ENCODE measurements at regions not wholly inside any gene's neighbourhood (a gene's known extent, or its start where the extent isn't known, plus 50 kb on each side); places are given as distances from the start of the nearest gene placed in this dataset.
A peak's percentile ranks its signal among the peaks of the same experiment; 100 is the strongest.

DNA sequence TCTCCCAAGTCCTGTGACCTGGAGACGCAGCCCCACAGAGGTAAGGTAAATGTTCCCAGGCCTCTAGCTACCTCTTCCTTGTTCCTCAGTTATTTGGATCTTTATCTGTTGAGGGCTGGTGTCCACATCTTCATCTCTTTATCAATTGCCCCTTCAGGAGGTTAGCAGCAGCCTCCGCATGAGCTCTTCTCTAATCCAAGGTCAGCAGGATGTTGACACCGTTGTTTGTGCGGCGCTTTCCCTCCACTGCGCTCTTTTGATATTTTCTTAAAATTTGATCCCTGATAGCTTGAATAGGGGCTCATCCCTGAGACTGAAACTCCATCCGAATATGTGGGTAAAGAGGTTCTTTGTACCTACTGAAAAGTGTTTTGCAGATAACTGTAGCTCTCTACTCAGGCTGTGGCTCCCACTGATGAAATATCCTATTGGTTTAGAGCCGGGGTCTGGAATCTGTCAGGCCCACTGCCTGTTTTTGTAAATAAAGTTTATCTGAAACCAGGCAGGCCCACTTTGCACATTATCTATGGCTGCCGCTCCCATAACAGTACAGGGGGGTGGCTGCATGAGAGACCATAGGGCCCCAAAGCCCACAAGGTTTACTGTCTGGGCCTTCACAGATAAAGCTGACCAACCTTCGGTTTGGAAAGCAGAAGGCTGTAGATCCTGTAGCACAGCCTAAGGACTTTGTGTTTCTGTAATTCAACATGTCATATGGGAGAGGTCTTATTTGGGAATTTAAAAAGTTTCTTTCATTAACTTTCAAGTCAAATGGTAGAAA, 362.6 kb downstream of the QKI start:
- Histone ChIP-seq H3K9me3 (replicated peaks; ENCODE audit: control insufficient read depth, insufficient read depth, low read depth, low read length) (no peaks in the 10 kb centered on the region), H3K27me3 (ENCODE audit: control insufficient read depth in 2 of 2, insufficient read depth in 2 of 2, low read length in 2 of 2) (no peaks in the 10 kb centered on the region), H3K27ac (ENCODE audit: extremely low read depth, low read depth, low read length) (peak overlapping the region; percentile 82), H3K4me3 (peak overlapping the region; percentile 8; the same call in 1 of the 2 replicates), H3K9ac (ENCODE audit: insufficient read depth in 1 of 2, low read depth in 2 of 2, low read length in 2 of 2) (peak overlapping the region in 1 of 2 experiments; percentile 67; a peak in 2 of 4 replicates), H3K4me1 (replicated peaks in 1 of 2; ENCODE audit: control insufficient read depth in 2 of 2, insufficient read depth in 2 of 2, low read length in 2 of 2) (peaks cover 17 to 33% of the 10 kb centered on the region in 2 experiments; a peak in 4 of 5 replicates), H3K4me2 (ENCODE audit: insufficient read depth, low read length) (peak overlapping the region; percentile 74), H3K79me2 (ENCODE audit: control insufficient read depth, insufficient read depth, low read length) (no peaks in the 10 kb centered on the region), H3K9me1 (ENCODE audit: control insufficient read depth, insufficient read depth, low read length) (no peaks in the 10 kb centered on the region), H3K36me3 (ENCODE audit: control insufficient read depth, insufficient read depth, low read length) (no peaks in the 10 kb centered on the region), H2AFZ (ENCODE audit: low read depth, low read length) (peak overlapping the region; percentile 81), H4K20me1 (replicated peaks; ENCODE audit: control insufficient read depth, insufficient read depth, low read length) (no peaks in the 10 kb centered on the region)
- no TSS peak for BruUV-seq (replicated peaks)
- ChIA-PET CTCF (ENCODE audit: low intra/inter-chr PET ratio) (no interaction called here), POLR2A (interaction anchor here (0.6 to 2.1 kb wide), 21 partner anchors 9 to 593 kb away, joined by 3 to 7 read pairs (median 3); no protein-coding TSS in a partner anchor)
- peak; percentile 98 for ATAC-seq
- FAIRE-seq, result peak; percentile 98
- in situ Hi-C loops (cut with MboI) (no loop called here), intact Hi-C loops (cut with micrococcal nuclease) (loop anchor here (1.0 to 5.0 kb wide), 3 partner anchors 84 to 360 kb away; no protein-coding TSS in a partner anchor)
- WGBS (ENCODE audit: insufficient coverage, low coverage, missing lambda C conversion rate), result 0% methylated on average over 10 of the region's 10 CpGs
- DNase-seq (ENCODE audit: extremely low read depth in 1 of 4, low spot score in 3 of 4), result peak; percentile 77 to 98 (median 88)
- TF ChIP-seq ZNF699 (CRISPR knock-in tag; IDR thresholded peaks at IDR 0.05; ENCODE audit: insufficient replicate concordance) (no peak), HDAC1 (IDR thresholded peaks at IDR 0.05) (peak; percentile 72 to 93; a peak in 3 of 4 replicates), ZNF57 (CRISPR knock-in tag; IDR thresholded peaks at IDR 0.05) (no peak), ZNF3 (CRISPR knock-in tag; IDR thresholded peaks at IDR 0.05) (no peak), ZNF12 (CRISPR knock-in tag; IDR thresholded peaks at IDR 0.05) (no peak), SAP30 (IDR thresholded peaks at IDR 0.05; ENCODE audit: borderline replicate concordance, insufficient read depth, low read depth, low read length, poor library complexity, severe bottlenecking) (no peak), PURB (CRISPR knock-in tag; IDR thresholded peaks at IDR 0.05; ENCODE audit: low read depth) (no peak), NCOA2 (IDR thresholded peaks at IDR 0.05; ENCODE audit: partially characterized antibody in 2 of 2) (peak; percentile 89 to 94), TAF1 (IDR thresholded peaks at IDR 0.05; ENCODE audit: control insufficient read depth, extremely low read depth, insufficient read depth, low read length, severe bottlenecking) (peak; percentile 83), HIVEP1 (CRISPR knock-in tag; IDR thresholded peaks at IDR 0.05) (no peak), MTF1 (CRISPR knock-in tag; IDR thresholded peaks at IDR 0.05; ENCODE audit: borderline replicate concordance) (no peak), NCOR1 (IDR thresholded peaks at IDR 0.05) (peak; percentile 100), STAT5B (CRISPR knock-in tag; IDR thresholded peaks at IDR 0.05) (no peak), SIRT6 (IDR thresholded peaks at IDR 0.05; ENCODE audit: low read depth, low read length) (no peak), PTTG1 (tag; IDR thresholded peaks at IDR 0.05; ENCODE audit: low read depth) (no peak), JUNB (CRISPR knock-in tag; conservative IDR thresholded peaks at IDR 0.05) (no peak)
- TF ChIP-seq, protein P1, sequence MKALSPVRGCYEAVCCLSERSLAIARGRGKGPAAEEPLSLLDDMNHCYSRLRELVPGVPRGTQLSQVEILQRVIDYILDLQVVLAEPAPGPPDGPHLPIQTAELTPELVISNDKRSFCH (CRISPR knock-in tag; IDR thresholded peaks at IDR 0.05), result no peak
- TF ChIP-seq, protein P1 (tag; IDR thresholded peaks at IDR 0.05), result peak; percentile 95
- TF ChIP-seq, protein P2, sequence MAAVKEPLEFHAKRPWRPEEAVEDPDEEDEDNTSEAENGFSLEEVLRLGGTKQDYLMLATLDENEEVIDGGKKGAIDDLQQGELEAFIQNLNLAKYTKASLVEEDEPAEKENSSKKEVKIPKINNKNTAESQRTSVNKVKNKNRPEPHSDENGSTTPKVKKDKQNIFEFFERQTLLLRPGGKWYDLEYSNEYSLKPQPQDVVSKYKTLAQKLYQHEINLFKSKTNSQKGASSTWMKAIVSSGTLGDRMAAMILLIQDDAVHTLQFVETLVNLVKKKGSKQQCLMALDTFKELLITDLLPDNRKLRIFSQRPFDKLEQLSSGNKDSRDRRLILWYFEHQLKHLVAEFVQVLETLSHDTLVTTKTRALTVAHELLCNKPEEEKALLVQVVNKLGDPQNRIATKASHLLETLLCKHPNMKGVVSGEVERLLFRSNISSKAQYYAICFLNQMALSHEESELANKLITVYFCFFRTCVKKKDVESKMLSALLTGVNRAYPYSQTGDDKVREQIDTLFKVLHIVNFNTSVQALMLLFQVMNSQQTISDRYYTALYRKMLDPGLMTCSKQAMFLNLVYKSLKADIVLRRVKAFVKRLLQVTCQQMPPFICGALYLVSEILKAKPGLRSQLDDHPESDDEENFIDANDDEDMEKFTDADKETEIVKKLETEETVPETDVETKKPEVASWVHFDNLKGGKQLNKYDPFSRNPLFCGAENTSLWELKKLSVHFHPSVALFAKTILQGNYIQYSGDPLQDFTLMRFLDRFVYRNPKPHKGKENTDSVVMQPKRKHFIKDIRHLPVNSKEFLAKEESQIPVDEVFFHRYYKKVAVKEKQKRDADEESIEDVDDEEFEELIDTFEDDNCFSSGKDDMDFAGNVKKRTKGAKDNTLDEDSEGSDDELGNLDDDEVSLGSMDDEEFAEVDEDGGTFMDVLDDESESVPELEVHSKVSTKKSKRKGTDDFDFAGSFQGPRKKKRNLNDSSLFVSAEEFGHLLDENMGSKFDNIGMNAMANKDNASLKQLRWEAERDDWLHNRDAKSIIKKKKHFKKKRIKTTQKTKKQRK (IDR thresholded peaks at IDR 0.05; ENCODE audit: borderline replicate concordance, low read depth, low read length), result no peak

Measured in K562 (cell line).